Retinal pigment epithelial cell (primary cell): ENCODE measurements at regions not wholly inside any gene's neighbourhood (a gene's known extent, or its start where the extent isn't known, plus 50 kb on each side); places are given as distances from the start of the nearest gene placed in this dataset.

Experiments used
- DNase-seq: peaks from one replicate; pipeline ENCODE4 v3.0.0-alpha.2; 2010; ENCODE audit warnings: low read depth
- H3K4me3 ChIP-seq: 2 replicates; pipeline ENCODE4 v1.5.1; 2011; ENCODE audit warnings: mild to moderate bottlenecking, low read length, control low read depth, moderate library complexity
- CTCF ChIP-seq: conservative IDR thresholded peaks from 2 replicates; pipeline ENCODE4 v1.5.1; 2011; ENCODE audit warnings: low read depth, low read length, control low read depth, inconsistent platforms

- no peak for TF ChIP-seq CTCF
- no peak overlapping the region for H3K4me3 ChIP-seq
- DNase-seq = no peak
These were observed 296.9 kb downstream of the FBXO15 start for GRCh38 chr18:73850782-73851181.

DNA sequence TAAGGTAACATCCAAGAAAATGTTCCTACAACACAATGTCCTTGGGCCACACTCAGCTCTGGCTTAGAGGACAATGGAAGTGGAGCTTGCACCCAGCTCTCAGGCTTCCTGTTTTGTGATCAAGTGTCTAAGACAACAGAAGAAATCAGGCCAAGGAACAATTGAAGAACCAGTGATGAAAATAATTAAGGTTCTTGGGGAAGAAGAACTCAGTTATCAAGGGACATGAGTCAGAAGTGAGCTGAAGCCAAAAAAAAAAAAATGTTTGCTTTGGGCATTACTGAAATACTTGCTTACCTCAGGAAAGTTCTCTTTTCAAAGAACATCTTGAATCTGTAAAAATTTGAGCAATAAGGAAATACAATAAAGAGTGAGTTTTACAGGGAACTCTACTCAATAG is 299.0 kb downstream of the FBXO15 start:
- TF ChIP-seq CTCF = no peak
- no peak overlapping the region for H3K4me3 ChIP-seq
- no peak for DNase-seq

- no peak for DNase-seq
- no peak overlapping the region for H3K4me3 ChIP-seq
- no peak for TF ChIP-seq CTCF
These were observed 304.2 kb downstream of the FBXO15 start for GRCh38 chr18:73843455-73843854.

GRCh38 chr18:73842795-73843394 is 304.7 kb downstream of the FBXO15 start:
- DNase-seq = no peak
- no peak overlapping the region for H3K4me3 ChIP-seq
- TF ChIP-seq CTCF = peak; percentile 100

DNA sequence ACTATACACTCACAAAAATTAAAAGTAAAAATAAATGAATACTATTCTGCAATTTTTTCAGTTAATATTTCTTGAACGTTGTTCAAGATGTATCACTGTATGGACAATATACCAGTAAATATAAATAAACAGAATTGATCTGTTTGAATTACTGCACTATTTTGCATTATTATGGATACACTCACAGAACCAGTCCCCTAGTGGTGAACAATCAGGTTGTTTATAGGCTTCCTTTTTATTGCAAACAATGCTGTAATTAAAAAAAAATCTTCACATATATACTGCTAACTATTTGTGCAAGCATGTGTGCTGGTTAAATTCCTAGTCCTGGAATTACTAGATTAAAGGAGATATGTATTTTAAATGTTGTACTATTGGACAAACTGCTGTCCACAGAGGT is 306.0 kb downstream of the FBXO15 start:
- H3K4me3 ChIP-seq = no peak overlapping the region
- DNase-seq = no peak
- peak; percentile 48 for TF ChIP-seq CTCF

- DNase-seq = no peak
- no peak for TF ChIP-seq CTCF
- no peak overlapping the region for H3K4me3 ChIP-seq
These were observed 307.2 kb downstream of the FBXO15 start for GRCh38 chr18:73840319-73840945.

DNA sequence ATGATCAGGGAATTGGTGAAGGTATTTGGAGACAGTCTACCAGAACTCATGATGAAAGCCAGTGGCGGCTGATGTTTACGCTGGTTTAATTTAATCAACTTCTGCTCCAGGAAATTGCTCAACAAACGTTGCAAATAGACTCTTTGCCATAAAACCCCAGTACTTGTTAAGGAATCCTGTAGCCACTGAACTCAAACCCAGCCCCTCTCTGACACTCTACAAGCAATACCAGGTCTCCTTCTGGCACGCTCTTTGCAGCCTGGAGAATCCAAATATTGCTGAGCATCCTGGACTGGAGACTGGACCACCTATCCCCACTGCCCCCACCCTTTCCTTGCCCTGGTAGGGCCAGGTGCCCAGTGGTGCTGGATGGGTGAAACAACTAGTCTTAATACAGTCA is 308.2 kb downstream of the FBXO15 start:
- TF ChIP-seq CTCF = no peak
- no peak overlapping the region for H3K4me3 ChIP-seq
- no peak for DNase-seq
